Activated CD4-positive, alpha-beta memory T cell treated with anti-CD3 and anti-CD28 coated beads, Interleukin-2, amount 10 ng/mL, durations not matched to agents 7 days and 5 days (primary cell): ENCODE measurements at regions not wholly inside any gene's neighbourhood (a gene's known extent, or its start where the extent isn't known, plus 50 kb on each side); places are given as distances from the start of the nearest gene placed in this dataset.

Source experiments
- CTCF ChIA-PET: fragments of 350-600 bp; sonication (Branson Sonifier 250); formaldehyde crosslinking; loops from one replicate; lab custom pipeline; 2021; ENCODE audit warnings: antibody characterized with exemption, inconsistent platforms; lab: Charles Lee
- POLR2A ChIA-PET: fragments of 350-600 bp; sonication (Branson Sonifier 250); formaldehyde crosslinking; loops from one replicate; lab custom pipeline; 2021; ENCODE audit warnings: antibody characterized with exemption; lab: Charles Lee
- DNase-seq: peaks from one replicate; pipeline ENCODE4 v3.0.0-alpha.2; 2020
- H3K27ac Mint-ChIP-seq: one replicate; pipeline ENCODE4 v1.8.0; 2021; ENCODE audit warnings: mild to moderate bottlenecking, mixed read lengths
- H3K27me3 Mint-ChIP-seq: one replicate; pipeline ENCODE4 v1.8.0; 2021; ENCODE audit warnings: mixed read lengths
- H3K36me3 Mint-ChIP-seq: one replicate; pipeline ENCODE4 v1.8.0; 2021; ENCODE audit warnings: low read depth, mixed read lengths
- H3K4me1 Mint-ChIP-seq: one replicate; pipeline ENCODE4 v1.8.0; 2021; ENCODE audit warnings: mixed read lengths
- H3K4me3 Mint-ChIP-seq: one replicate; pipeline ENCODE4 v1.8.0; 2021; ENCODE audit warnings: mild to moderate bottlenecking, mixed read lengths
- H3K9me3 Mint-ChIP-seq: one replicate; pipeline ENCODE4 v1.8.0; 2021; ENCODE audit warnings: mixed read lengths

DNA sequence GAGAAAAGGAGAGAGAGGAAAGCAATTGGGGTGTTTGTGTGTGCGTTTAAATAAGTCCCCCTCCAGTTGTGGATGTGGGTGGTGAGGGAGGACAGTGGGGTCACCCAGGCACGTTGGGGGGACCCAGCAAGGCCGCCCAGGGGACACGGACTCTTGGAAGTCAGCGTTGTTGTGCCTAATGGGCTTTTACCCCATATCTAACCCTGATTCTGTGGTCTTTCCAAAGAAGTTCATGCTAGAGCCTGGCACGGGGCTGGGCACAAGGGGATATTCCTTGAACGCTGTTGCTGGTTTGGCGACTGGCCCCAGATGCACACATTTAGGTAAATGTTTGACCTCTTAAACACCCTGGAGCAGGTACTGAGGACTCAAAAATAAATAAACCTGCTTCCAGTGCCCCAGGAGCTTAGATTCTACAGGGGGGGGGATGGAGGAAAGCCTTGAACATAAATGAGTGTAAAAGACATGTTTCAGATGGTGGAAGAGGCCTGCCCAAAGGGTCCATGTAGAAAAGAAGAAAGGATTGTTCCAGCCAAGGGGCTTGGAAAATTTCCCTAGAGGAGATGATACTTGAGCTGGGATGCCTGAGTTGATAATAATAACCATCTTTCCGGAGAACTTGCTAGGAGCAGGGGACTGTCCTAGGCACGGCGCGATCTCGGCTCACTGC is 97.7 kb upstream of the SIX3 start:
- peaks cover 17% of the 10 kb centered on the region for H3K27me3 Mint-ChIP-seq
- H3K36me3 Mint-ChIP-seq, result no peaks in the 10 kb centered on the region
- ChIA-PET POLR2A (no interaction called here), CTCF (interaction anchor here (1.0 kb wide), 1 partner anchor 364 kb away, joined by 3 read pairs; no protein-coding TSS in a partner anchor)
- no peak overlapping the region for H3K27ac Mint-ChIP-seq
- DNase-seq, result no peak
- no peak overlapping the region for H3K4me3 Mint-ChIP-seq
- peaks cover 10% of the 10 kb centered on the region for H3K4me1 Mint-ChIP-seq
- no peaks in the 10 kb centered on the region for H3K9me3 Mint-ChIP-seq

GRCh38 chr2:44844651-44845270 is 96.7 kb upstream of the SIX3 start:
- POLR2A ChIA-PET, result no interaction called here
- no peak overlapping the region for H3K4me3 Mint-ChIP-seq
- CTCF ChIA-PET, result interaction anchor here (1.0 kb wide), 1 partner anchor 365 kb away, joined by 3 read pairs; no protein-coding TSS in a partner anchor
- no peaks in the 10 kb centered on the region for H3K9me3 Mint-ChIP-seq
- H3K4me1 Mint-ChIP-seq, result peaks cover 10% of the 10 kb centered on the region
- H3K27me3 Mint-ChIP-seq, result peaks cover 25% of the 10 kb centered on the region
- H3K27ac Mint-ChIP-seq, result no peak overlapping the region
- peak; percentile 47 for DNase-seq
- no peaks in the 10 kb centered on the region for H3K36me3 Mint-ChIP-seq

DNA sequence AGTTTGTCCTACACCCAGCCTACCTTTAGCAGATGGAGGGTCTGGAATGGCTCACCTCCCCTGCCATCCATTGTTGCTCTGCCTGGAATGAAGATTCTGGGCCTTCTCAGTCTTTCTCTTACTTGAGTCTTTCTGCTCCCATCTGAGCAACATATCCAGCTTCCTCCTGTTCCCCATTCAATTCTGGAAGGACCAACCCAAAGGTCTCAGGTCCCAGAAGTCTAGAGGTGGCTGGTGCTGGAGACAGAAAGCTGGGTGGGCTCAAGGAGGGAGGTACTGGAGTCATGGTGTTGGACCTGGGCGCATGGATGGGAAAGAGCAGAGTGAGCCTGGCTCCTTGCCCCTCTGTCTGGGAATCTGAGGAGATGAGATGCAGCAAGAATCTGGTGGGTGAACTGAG is 93.5 kb upstream of the SIX3 start:
- H3K4me3 Mint-ChIP-seq, result no peak overlapping the region
- no peaks in the 10 kb centered on the region for H3K9me3 Mint-ChIP-seq
- H3K27me3 Mint-ChIP-seq, result peaks cover 27% of the 10 kb centered on the region
- peaks cover 10% of the 10 kb centered on the region for H3K4me1 Mint-ChIP-seq
- H3K36me3 Mint-ChIP-seq, result no peaks in the 10 kb centered on the region
- no peak for DNase-seq
- CTCF ChIA-PET, result no interaction called here
- POLR2A ChIA-PET, result no interaction called here
- H3K27ac Mint-ChIP-seq, result no peak overlapping the region

GRCh38 chr2:44850016-44850415 is 91.5 kb upstream of the SIX3 start:
- Mint-ChIP-seq H3K4me1 (peaks cover 3% of the 10 kb centered on the region), H3K36me3 (no peaks in the 10 kb centered on the region), H3K4me3 (no peak overlapping the region), H3K27me3 (peaks cover 32% of the 10 kb centered on the region), H3K27ac (no peak overlapping the region), H3K9me3 (no peaks in the 10 kb centered on the region)
- no peak for DNase-seq
- ChIA-PET POLR2A (no interaction called here), CTCF (no interaction called here)

GRCh38 chr2:44851518-44851917 is 90.0 kb upstream of the SIX3 start:
- POLR2A ChIA-PET, result no interaction called here
- no peak overlapping the region for H3K4me3 Mint-ChIP-seq
- peaks cover 36% of the 10 kb centered on the region for H3K27me3 Mint-ChIP-seq
- no peak for DNase-seq
- CTCF ChIA-PET, result no interaction called here
- H3K36me3 Mint-ChIP-seq, result no peaks in the 10 kb centered on the region
- no peak overlapping the region for H3K27ac Mint-ChIP-seq
- no peaks in the 10 kb centered on the region for H3K4me1 Mint-ChIP-seq
- no peaks in the 10 kb centered on the region for H3K9me3 Mint-ChIP-seq

- Mint-ChIP-seq H3K9me3 (no peaks in the 10 kb centered on the region), H3K27ac (no peak overlapping the region), H3K4me1 (no peaks in the 10 kb centered on the region), H3K4me3 (no peak overlapping the region), H3K27me3 (peaks cover 33% of the 10 kb centered on the region), H3K36me3 (no peaks in the 10 kb centered on the region)
- CTCF ChIA-PET, result no interaction called here
- POLR2A ChIA-PET, result no interaction called here
- no peak for DNase-seq
Observed at GRCh38 chr2:44852594-44852993, 88.9 kb upstream of the SIX3 start.

- Mint-ChIP-seq H3K27ac (no peak overlapping the region), H3K4me1 (no peaks in the 10 kb centered on the region), H3K4me3 (no peak overlapping the region), H3K36me3 (no peaks in the 10 kb centered on the region), H3K27me3 (peaks cover 49% of the 10 kb centered on the region), H3K9me3 (no peaks in the 10 kb centered on the region)
- DNase-seq, result no peak
- ChIA-PET POLR2A (no interaction called here), CTCF (no interaction called here)
Observed at GRCh38 chr2:44859337-44859736, 82.2 kb upstream of the SIX3 start.

GRCh38 chr2:44866152-44866551 is 75.3 kb upstream of the SIX3 start:
- Mint-ChIP-seq H3K4me3 (no peak overlapping the region), H3K9me3 (no peaks in the 10 kb centered on the region)

DNA sequence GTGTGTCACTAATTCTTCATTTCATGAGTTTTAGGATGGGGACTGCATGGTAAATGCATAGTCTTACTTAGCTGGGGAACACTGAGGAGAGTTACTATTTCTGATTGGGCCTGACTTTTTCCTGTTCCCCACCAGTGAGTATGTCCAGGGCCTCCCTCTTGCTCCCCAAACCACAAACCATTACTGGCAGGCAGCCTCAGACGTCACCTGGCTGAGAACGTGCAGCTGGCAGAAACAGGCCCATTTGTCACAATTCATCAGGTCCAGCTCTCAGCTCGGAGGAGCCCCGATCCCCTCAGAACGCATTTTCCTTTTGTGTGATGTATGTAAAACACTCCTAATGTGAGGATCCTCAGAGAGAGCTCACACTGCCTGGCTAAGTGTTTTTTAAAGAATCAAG is 71.7 kb upstream of the SIX3 start:
- no peak overlapping the region for H3K4me3 Mint-ChIP-seq
- H3K27ac Mint-ChIP-seq, result no peak overlapping the region
- DNase-seq, result no peak
- POLR2A ChIA-PET, result no interaction called here
- CTCF ChIA-PET, result no interaction called here
- H3K36me3 Mint-ChIP-seq, result no peaks in the 10 kb centered on the region
- peaks cover 40% of the 10 kb centered on the region for H3K27me3 Mint-ChIP-seq
- H3K4me1 Mint-ChIP-seq, result no peaks in the 10 kb centered on the region
- no peaks in the 10 kb centered on the region for H3K9me3 Mint-ChIP-seq

More at GRCh38 chr2:44866152-44866551, 75.3 kb upstream of the SIX3 start:
- Mint-ChIP-seq H3K4me1 (no peaks in the 10 kb centered on the region), H3K27me3 (peaks cover 54% of the 10 kb centered on the region), H3K36me3 (no peaks in the 10 kb centered on the region), H3K27ac (no peak overlapping the region)
- CTCF ChIA-PET, result no interaction called here
- DNase-seq, result no peak
- POLR2A ChIA-PET, result no interaction called here

- CTCF ChIA-PET, result interaction anchor here (1.1 kb wide), 1 partner anchor 78 kb away, joined by 3 read pairs; no protein-coding TSS in a partner anchor
Observed at GRCh38 chr2:44877417-44877816, 64.1 kb upstream of the SIX3 start.

GRCh38 chr2:44879269-44880124 is 62.0 kb upstream of the SIX3 start:
- Mint-ChIP-seq H3K4me1 (no peaks in the 10 kb centered on the region), H3K27ac (no peak overlapping the region), H3K36me3 (no peaks in the 10 kb centered on the region), H3K9me3 (peaks cover 11% of the 10 kb centered on the region), H3K4me3 (no peak overlapping the region), H3K27me3 (peaks cover 10% of the 10 kb centered on the region)
- DNase-seq, result no peak
- POLR2A ChIA-PET, result no interaction called here
- CTCF ChIA-PET, result no interaction called here

More at GRCh38 chr2:44877417-44877816, 64.1 kb upstream of the SIX3 start:
- no peak overlapping the region for H3K27ac Mint-ChIP-seq
- DNase-seq, result no peak
- no peaks in the 10 kb centered on the region for H3K36me3 Mint-ChIP-seq
- peaks cover 11% of the 10 kb centered on the region for H3K9me3 Mint-ChIP-seq
- H3K27me3 Mint-ChIP-seq, result peaks cover 17% of the 10 kb centered on the region
- POLR2A ChIA-PET, result no interaction called here
- H3K4me1 Mint-ChIP-seq, result no peaks in the 10 kb centered on the region
- no peak overlapping the region for H3K4me3 Mint-ChIP-seq

- DNase-seq, result no peak
- H3K9me3 Mint-ChIP-seq, result peaks cover 9% of the 10 kb centered on the region
- no peak overlapping the region for H3K4me3 Mint-ChIP-seq
- no peaks in the 10 kb centered on the region for H3K4me1 Mint-ChIP-seq
- peaks cover 13% of the 10 kb centered on the region for H3K27me3 Mint-ChIP-seq
- H3K27ac Mint-ChIP-seq, result no peak overlapping the region
- POLR2A ChIA-PET, result no interaction called here
- CTCF ChIA-PET, result no interaction called here
- H3K36me3 Mint-ChIP-seq, result no peaks in the 10 kb centered on the region
Observed at GRCh38 chr2:44880125-44880483, 61.4 kb upstream of the SIX3 start.

- ChIA-PET POLR2A (no interaction called here), CTCF (no interaction called here)
- DNase-seq, result no peak
- no peak overlapping the region for H3K4me3 Mint-ChIP-seq
- H3K36me3 Mint-ChIP-seq, result no peaks in the 10 kb centered on the region
- H3K9me3 Mint-ChIP-seq, result no peaks in the 10 kb centered on the region
- H3K27me3 Mint-ChIP-seq, result peaks cover 11% of the 10 kb centered on the region
- no peak overlapping the region for H3K27ac Mint-ChIP-seq
- H3K4me1 Mint-ChIP-seq, result no peaks in the 10 kb centered on the region
Observed at GRCh38 chr2:44881856-44882255, 59.6 kb upstream of the SIX3 start.
